Gastroesophageal sphincter (tissue), 3 donors: ENCODE measurements at regions not wholly inside any gene's neighbourhood (a gene's known extent, or its start where the extent isn't known, plus 50 kb on each side); places are given as distances from the start of the nearest gene placed in this dataset.

ENCODE experiments used
- CTCF ChIP-seq, 4 experiments: fragments of 200-600 bp in 2 of 4; fragments of 450-650 bp in 2 of 4; sonication (generic) in 1 of 4; IDR thresholded peaks; one replicate each; pipeline ENCODE4 v1.5.1; 2017 to 2019; ENCODE audit warnings: antibody characterized with exemption in 4 of 4, mild to moderate bottlenecking in 2 of 4, moderate library complexity in 2 of 4
- POLR2A ChIP-seq, 2 donors: fragments of 450-650 bp; IDR thresholded peaks; one replicate each; pipeline ENCODE4 v1.6.1; 2017; ENCODE audit warnings: antibody characterized with exemption in 2 of 2, mild to moderate bottlenecking in 2 of 2, moderate library complexity in 1 of 2

GRCh38 chr7:96855691-96856090 lies 146.0 kb upstream of the SEM1 start:
- TF ChIP-seq CTCF (IDR thresholded peaks at IDR 0.05) (no peak), POLR2A (IDR thresholded peaks at IDR 0.05) (no peak)
